Gastroesophageal sphincter (tissue), 4 donors: ENCODE measurements at regions not wholly inside any gene's neighbourhood (a gene's known extent, or its start where the extent isn't known, plus 50 kb on each side); places are given as distances from the start of the nearest gene placed in this dataset.

ENCODE experiments used
- ATAC-seq: fragments of 150-250 bp; one replicate; pipeline ENCODE4 v1.9.1; 2016; ENCODE audit warnings: mild to moderate bottlenecking, moderate library complexity
- H3K27ac ChIP-seq, 4 donors: fragments of 200-600 bp; sonication (generic) in 3 of 4; 1 replicate in 3 of 4; 2 replicates in 1 of 4; pipeline ENCODE4 v1.5.1; 2016 to 2019
- H3K27me3 ChIP-seq: fragments of 200-600 bp; sonication (generic); one replicate; pipeline ENCODE4 v1.5.1; 2019
- H3K36me3 ChIP-seq, 2 donors: fragments of 200-600 bp; sonication (generic); one replicate each; pipeline ENCODE4 v1.5.1; 2019; ENCODE audit warnings: control low read depth in 1 of 2
- H3K4me1 ChIP-seq, 3 donors: fragments of 200-600 bp; sonication (generic); 1 replicate in 2 of 3; 2 replicates in 1 of 3; pipeline ENCODE4 v1.5.1; 2016 to 2019; ENCODE audit warnings: control low read depth in 2 of 3
- H3K4me3 ChIP-seq, 2 donors: fragments of 200-600 bp; sonication (generic); one replicate each; pipeline ENCODE4 v1.5.1; 2019; ENCODE audit warnings: mild to moderate bottlenecking in 1 of 2, moderate library complexity in 1 of 2
- H3K9me3 ChIP-seq, 3 donors: fragments of 200-600 bp; sonication (generic); one replicate each; pipeline ENCODE4 v1.5.1; 2017 to 2019; ENCODE audit warnings: control low read depth in 2 of 3
- CTCF ChIP-seq, 4 experiments: fragments of 200-600 bp in 2 of 4; fragments of 450-650 bp in 2 of 4; sonication (generic) in 1 of 4; IDR thresholded peaks; one replicate each; pipeline ENCODE4 v1.5.1; 2017 to 2019; ENCODE audit warnings: antibody characterized with exemption in 4 of 4, mild to moderate bottlenecking in 2 of 4, moderate library complexity in 2 of 4
- EP300 ChIP-seq: sonication (generic); formaldehyde crosslinking; IDR thresholded peaks from one replicate; pipeline ENCODE4 v1.6.1; 2017; ENCODE audit warnings: antibody characterized with exemption, mild to moderate bottlenecking
- POLR2A ChIP-seq, 2 donors: fragments of 450-650 bp; IDR thresholded peaks; one replicate each; pipeline ENCODE4 v1.6.1; 2017; ENCODE audit warnings: antibody characterized with exemption in 2 of 2, mild to moderate bottlenecking in 2 of 2, moderate library complexity in 1 of 2
- POLR2AphosphoS5 ChIP-seq: sonication (generic); formaldehyde crosslinking; IDR thresholded peaks from one replicate; pipeline ENCODE4 v1.6.1; 2017; ENCODE audit warnings: antibody characterized with exemption
- WGBS, 2 donors: methylation state at CpG; one replicate each; pipeline ENCODE4 v1.1.5; 2018; ENCODE audit warnings: low coverage in 1 of 2; 5-methylcytosine and 5-hydroxymethylcytosine counted together

- no peak for ATAC-seq
- 94 to 95% methylated on average over 4 of the region's 4 CpGs for WGBS, 2 donors
- TF ChIP-seq POLR2AphosphoS5 (no peak), EP300 (no peak)
These were observed 211.8 kb downstream of the DACT1 start for GRCh38 chr14:58849601-58850000.

GRCh38 chr14:58850011-58850410 is 212.2 kb downstream of the DACT1 start:
- H3K4me3 ChIP-seq = no peak overlapping the region
- no peaks in the 10 kb centered on the region for H3K4me1 ChIP-seq
- TF ChIP-seq CTCF (IDR thresholded peaks at IDR 0.05) = no peak
- no peak for TF ChIP-seq EP300
- no peak for TF ChIP-seq POLR2AphosphoS5
- no peak for TF ChIP-seq POLR2A (IDR thresholded peaks at IDR 0.05)
- H3K9me3 ChIP-seq = no peaks in the 10 kb centered on the region
- 27 to 47% methylated on average over 1 of the region's 1 CpG for WGBS, 2 donors
- ATAC-seq = no peak
- no peak overlapping the region for H3K27ac ChIP-seq
- no peaks in the 10 kb centered on the region for H3K27me3 ChIP-seq
- H3K36me3 ChIP-seq = no peaks in the 10 kb centered on the region

More at GRCh38 chr14:58849601-58850000, 211.8 kb downstream of the DACT1 start:
- Histone ChIP-seq H3K4me1 (no peaks in the 10 kb centered on the region), H3K4me3 (no peak overlapping the region), H3K27me3 (no peaks in the 10 kb centered on the region), H3K36me3 (no peaks in the 10 kb centered on the region), H3K9me3 (no peaks in the 10 kb centered on the region), H3K27ac (no peak overlapping the region)

GRCh38 chr14:58861586-58861985 is 223.8 kb downstream of the DACT1 start:
- Histone ChIP-seq H3K27me3 (no peaks in the 10 kb centered on the region), H3K4me1 (no peaks in the 10 kb centered on the region), H3K36me3 (no peaks in the 10 kb centered on the region), H3K9me3 (peaks cover 0 to 25% (median 0%) of the 10 kb centered on the region in 3 donors), H3K4me3 (no peak overlapping the region), H3K27ac (no peak overlapping the region)
- no peak for ATAC-seq
- WGBS, 2 donors = 9 to 33% methylated on average over 1 of the region's 2 CpGs
- no peak for TF ChIP-seq CTCF (IDR thresholded peaks at IDR 0.05)
- TF ChIP-seq POLR2AphosphoS5 = no peak
- TF ChIP-seq EP300 = no peak
- TF ChIP-seq POLR2A (IDR thresholded peaks at IDR 0.05) = no peak

GRCh38 chr14:58862416-58863160 is 224.8 kb downstream of the DACT1 start:
- 52 to 62% methylated on average over 2 of the region's 2 CpGs for WGBS, 2 donors
- TF ChIP-seq CTCF (IDR thresholded peaks at IDR 0.05) = no peak
- no peak for TF ChIP-seq POLR2A (IDR thresholded peaks at IDR 0.05)
- no peak for TF ChIP-seq EP300
- TF ChIP-seq POLR2AphosphoS5 = no peak

GRCh38 chr14:58863661-58864345 is 226.0 kb downstream of the DACT1 start:
- H3K9me3 ChIP-seq = peaks cover 0 to 13% (median 0%) of the 10 kb centered on the region in 3 donors
- no peaks in the 10 kb centered on the region for H3K4me1 ChIP-seq
- TF ChIP-seq POLR2AphosphoS5 = no peak
- TF ChIP-seq EP300 = no peak
- TF ChIP-seq POLR2A (IDR thresholded peaks at IDR 0.05) = no peak
- TF ChIP-seq CTCF (IDR thresholded peaks at IDR 0.05) = no peak
- no peaks in the 10 kb centered on the region for H3K36me3 ChIP-seq
- H3K4me3 ChIP-seq = no peak overlapping the region
- WGBS, 2 donors = 56 to 62% methylated on average over 10 of the region's 10 CpGs
- no peak overlapping the region for H3K27ac ChIP-seq
- no peak for ATAC-seq
- no peaks in the 10 kb centered on the region for H3K27me3 ChIP-seq

More at GRCh38 chr14:58862416-58863160, 224.8 kb downstream of the DACT1 start:
- H3K9me3 ChIP-seq = peaks cover 0 to 25% (median 0%) of the 10 kb centered on the region in 3 donors
- no peaks in the 10 kb centered on the region for H3K27me3 ChIP-seq
- H3K4me3 ChIP-seq = no peak overlapping the region
- ATAC-seq = no peak
- no peaks in the 10 kb centered on the region for H3K4me1 ChIP-seq
- H3K36me3 ChIP-seq = no peaks in the 10 kb centered on the region
- no peak overlapping the region for H3K27ac ChIP-seq
